ENCODE measurements at regions not wholly inside any gene's neighbourhood (a gene's known extent, or its start where the extent isn't known, plus 50 kb on each side); places are given as distances from the start of the nearest gene placed in this dataset.
A peak's percentile ranks its signal among the peaks of the same experiment; 100 is the strongest.
"Not testable (repeated sequence)": the region's sequence is repeated elsewhere in the genome, so short reads cannot be mapped to it uniquely, and the experiment has no call there.

- DNase-seq, result not testable (repeated sequence)
These were observed 205.9 kb upstream of the FRG1 start for GRCh38 chr4:189734648-189735267.

GRCh38 chr4:189736656-189737055 is 204.0 kb upstream of the FRG1 start:
- DNase-seq, result not testable (repeated sequence)

- not testable (repeated sequence) for DNase-seq
These were observed 200.6 kb upstream of the FRG1 start for GRCh38 chr4:189740118-189740517.

- no peak for DNase-seq
These were observed 199.8 kb upstream of the FRG1 start for GRCh38 chr4:189740873-189741272.

- DNase-seq, result not testable (repeated sequence)
These were observed 187.6 kb upstream of the FRG1 start for GRCh38 chr4:189753092-189753491.

- DNase-seq, result no peak
These were observed 177.1 kb upstream of the FRG1 start for GRCh38 chr4:189763583-189763982.

- DNase-seq, result no peak
These were observed 175.4 kb upstream of the FRG1 start for GRCh38 chr4:189765301-189765700.

- DNase-seq, result no peak
These were observed 174.9 kb upstream of the FRG1 start for GRCh38 chr4:189765736-189766135.

GRCh38 chr4:189767941-189768340 is 172.7 kb upstream of the FRG1 start:
- DNase-seq, result no peak

GRCh38 chr4:189769131-189769530 is 171.5 kb upstream of the FRG1 start:
- DNase-seq, result no peak

GRCh38 chr4:189771696-189772361 is 168.8 kb upstream of the FRG1 start:
- DNase-seq, result no peak

- no peak for DNase-seq
These were observed 166.8 kb upstream of the FRG1 start for GRCh38 chr4:189773909-189774308.

- no peak for DNase-seq
These were observed 161.2 kb upstream of the FRG1 start for GRCh38 chr4:189779281-189779980.

- DNase-seq, result no peak
These were observed 160.3 kb upstream of the FRG1 start for GRCh38 chr4:189780391-189780790.

GRCh38 chr4:189784651-189785050 is 156.0 kb upstream of the FRG1 start:
- no peak for DNase-seq

- DNase-seq, result no peak
These were observed 155.4 kb upstream of the FRG1 start for GRCh38 chr4:189785257-189785656.

- no peak for DNase-seq
These were observed 154.2 kb upstream of the FRG1 start for GRCh38 chr4:189786447-189786846.

GRCh38 chr4:189787216-189788031 is 153.2 kb upstream of the FRG1 start:
- no peak for DNase-seq

- peak; percentile 13 to 74 for DNase-seq
These were observed 147.6 kb upstream of the FRG1 start for GRCh38 chr4:189792924-189793618.

- no peak for DNase-seq
These were observed 140.1 kb upstream of the FRG1 start for GRCh38 chr4:189800545-189801088.

- DNase-seq, result no peak
These were observed 137.8 kb upstream of the FRG1 start for GRCh38 chr4:189802884-189803283.

GRCh38 chr4:189804894-189805293 is 135.8 kb upstream of the FRG1 start:
- no peak for DNase-seq

Data from NCI-H524 (cell line).